DND-41 (cell line): ENCODE measurements at regions not wholly inside any gene's neighbourhood (a gene's known extent, or its start where the extent isn't known, plus 50 kb on each side); places are given as distances from the start of the nearest gene placed in this dataset.

Experiments
- CTCF ChIP-seq: IDR thresholded peaks from 2 replicates; pipeline ENCODE4 v1.5.1; 2012; ENCODE audit warnings: borderline replicate concordance, low read length, moderate library complexity, mild to moderate bottlenecking; ENCODE audit not compliant: poor library complexity, severe bottlenecking; ENCODE audit errors: extremely low read depth
- EZH2 ChIP-seq: IDR thresholded peaks from 3 replicates; pipeline ENCODE4 v1.6.1; 2012; ENCODE audit warnings: borderline replicate concordance, low read depth, mild to moderate bottlenecking, moderate library complexity, low read length, inconsistent platforms; ENCODE audit not compliant: severe bottlenecking

- no peak for TF ChIP-seq CTCF
- no peak for TF ChIP-seq EZH2
These were observed 88.2 kb downstream of the NOG start for GRCh38 chr17:56681561-56682266.
